SK-N-SH treated with all-trans-retinoic acid at 6 μM for 48 hours (cell line): ENCODE measurements at regions not wholly inside any gene's neighbourhood (a gene's known extent, or its start where the extent isn't known, plus 50 kb on each side); places are given as distances from the start of the nearest gene placed in this dataset.

ENCODE experiments used
- ATAC-seq: fragments of 200-7000 bp; cut with Tn5 transposase; 3 replicates; pipeline ENCODE4 v1.9.1; 2020; ENCODE audit warnings: mild to moderate bottlenecking, moderate library complexity
- ARNTL ChIP-seq: fragments of 450-650 bp; formaldehyde crosslinking; IDR thresholded peaks from 2 replicates; pipeline ENCODE4 v1.5.0; 2020; ENCODE audit warnings: low read depth, mild to moderate bottlenecking, moderate library complexity, borderline replicate concordance
- BACH2 ChIP-seq: fragments of 250-450 bp; sonication (Bioruptor Pico); IDR thresholded peaks from 2 replicates; pipeline ENCODE4 v1.9.0; 2021; ENCODE audit warnings: mild to moderate bottlenecking, borderline replicate concordance
- CREB5 ChIP-seq: fragments of 250-450 bp; sonication (Bioruptor Pico); IDR thresholded peaks from 2 replicates; pipeline ENCODE4 v1.5.1; 2020; ENCODE audit warnings: low read depth, mild to moderate bottlenecking, moderate library complexity
- CSRNP3 ChIP-seq: fragments of 250-450 bp; sonication (Bioruptor Pico); IDR thresholded peaks from 2 replicates; pipeline ENCODE4 v1.5.1; 2021; ENCODE audit warnings: mild to moderate bottlenecking, moderate library complexity
- ESRRG ChIP-seq: fragments of 250-450 bp; sonication (Bioruptor Pico); IDR thresholded peaks from 2 replicates; pipeline ENCODE4 v1.6.1; 2021; ENCODE audit warnings: mild to moderate bottlenecking
- ISL1 ChIP-seq: fragments of 250-450 bp; sonication (Bioruptor Pico); IDR thresholded peaks from 2 replicates; pipeline ENCODE4 v2.1.2; 2022; ENCODE audit warnings: mild to moderate bottlenecking, moderate library complexity
- OSR1 ChIP-seq: fragments of 250-450 bp; sonication (Bioruptor Pico); IDR thresholded peaks from 2 replicates; pipeline ENCODE4 v1.8.0; 2022; ENCODE audit warnings: moderate library complexity, mild to moderate bottlenecking, inconsistent platforms
- PATZ1 ChIP-seq: fragments of 250-450 bp; sonication (Bioruptor Pico); IDR thresholded peaks from 2 replicates; pipeline ENCODE4 v1.8.0; 2020; ENCODE audit warnings: mild to moderate bottlenecking, moderate library complexity, borderline replicate concordance
- POU6F1 ChIP-seq: fragments of 250-450 bp; sonication (Bioruptor Pico); IDR thresholded peaks from 2 replicates; pipeline ENCODE4 v1.8.0; 2021; ENCODE audit warnings: low read depth, mild to moderate bottlenecking, moderate library complexity, borderline replicate concordance
- PPARA ChIP-seq: fragments of 250-450 bp; sonication (Bioruptor Pico); IDR thresholded peaks from 2 replicates; pipeline ENCODE4 v1.5.0; 2020; ENCODE audit warnings: mild to moderate bottlenecking, borderline replicate concordance
- RARB ChIP-seq: fragments of 250-450 bp; sonication (Bioruptor Pico); IDR thresholded peaks from 2 replicates; pipeline ENCODE4 v1.8.0; 2021; ENCODE audit warnings: mild to moderate bottlenecking, moderate library complexity
- SNAI2 ChIP-seq: fragments of 250-450 bp; sonication (Bioruptor Pico); IDR thresholded peaks from 2 replicates; pipeline ENCODE4 v1.5.0; 2020; ENCODE audit warnings: mild to moderate bottlenecking, moderate library complexity
- TCF4 ChIP-seq: fragments of 250-450 bp; sonication (Bioruptor Pico); IDR thresholded peaks from 2 replicates; pipeline ENCODE4 v1.8.0; 2021; ENCODE audit warnings: mild to moderate bottlenecking, moderate library complexity, borderline replicate concordance
- TSHZ2 ChIP-seq: fragments of 250-450 bp; sonication (Bioruptor Pico); IDR thresholded peaks from 2 replicates; pipeline ENCODE4 v1.5.0; 2020; ENCODE audit warnings: mild to moderate bottlenecking, moderate library complexity
- ZC3H10 ChIP-seq: fragments of 250-450 bp; sonication (Bioruptor Pico); IDR thresholded peaks from 2 replicates; pipeline ENCODE4 v1.5.1; 2021; ENCODE audit warnings: mild to moderate bottlenecking, moderate library complexity
- ZFP3 ChIP-seq: fragments of 250-450 bp; sonication (Bioruptor Pico); IDR thresholded peaks from 2 replicates; pipeline ENCODE4 v1.5.0; 2020; ENCODE audit warnings: mild to moderate bottlenecking, moderate library complexity
- ZFP30 ChIP-seq: fragments of 450-650 bp; formaldehyde crosslinking; IDR thresholded peaks from 2 replicates; pipeline ENCODE4 v1.5.0; 2022; ENCODE audit warnings: mild to moderate bottlenecking, moderate library complexity
- ZNF565 ChIP-seq: fragments of 450-650 bp; formaldehyde crosslinking; conservative IDR thresholded peaks from 2 replicates; pipeline ENCODE4 v1.5.0; 2020; ENCODE audit warnings: low read depth, mild to moderate bottlenecking, moderate library complexity
- ZNF70 ChIP-seq: fragments of 450-650 bp; formaldehyde crosslinking; IDR thresholded peaks from 2 replicates; pipeline ENCODE4 v1.5.0; 2020; ENCODE audit warnings: mild to moderate bottlenecking, moderate library complexity
- ZNF8 ChIP-seq: fragments of 450-650 bp; formaldehyde crosslinking; IDR thresholded peaks from 2 replicates; pipeline ENCODE4 v1.5.0; 2020; ENCODE audit warnings: mild to moderate bottlenecking, moderate library complexity

- no peak for ATAC-seq
- TF ChIP-seq ZFP30 = no peak
- TF ChIP-seq OSR1 (CRISPR knock-in tag) = no peak
- TF ChIP-seq BACH2 (CRISPR knock-in tag) = no peak
- no peak for TF ChIP-seq ARNTL
- TF ChIP-seq POU6F1 (CRISPR knock-in tag) = no peak
- TF ChIP-seq ESRRG (CRISPR knock-in tag) = no peak
- no peak for TF ChIP-seq CSRNP3 (CRISPR knock-in tag)
- no peak for TF ChIP-seq PPARA (CRISPR knock-in tag)
- no peak for TF ChIP-seq TCF4 (CRISPR knock-in tag)
- no peak for TF ChIP-seq RARB (CRISPR knock-in tag)
These were observed 243.3 kb upstream of the VLDLR start for GRCh38 chr9:2378266-2378665.

GRCh38 chr9:2378816-2379215 is 242.8 kb upstream of the VLDLR start:
- no peak for ATAC-seq
- TF ChIP-seq PPARA (CRISPR knock-in tag) = no peak
- TF ChIP-seq ZNF70 = no peak
- TF ChIP-seq PATZ1 (CRISPR knock-in tag) = no peak
- TF ChIP-seq POU6F1 (CRISPR knock-in tag) = no peak
- no peak for TF ChIP-seq OSR1 (CRISPR knock-in tag)
- no peak for TF ChIP-seq ZNF565 (CRISPR knock-in tag)
- TF ChIP-seq ESRRG (CRISPR knock-in tag) = no peak
- TF ChIP-seq SNAI2 = no peak
- no peak for TF ChIP-seq RARB (CRISPR knock-in tag)
- TF ChIP-seq CREB5 (CRISPR knock-in tag) = no peak
- TF ChIP-seq, all 23 proteins: peak for 0

- TF ChIP-seq OSR1 (CRISPR knock-in tag) (no peak), ESRRG (CRISPR knock-in tag) (no peak), ISL1 (no peak), BACH2 (CRISPR knock-in tag) (no peak), PATZ1 (CRISPR knock-in tag) (no peak), POU6F1 (CRISPR knock-in tag) (no peak), SNAI2 (no peak), ZFP3 (no peak), ZC3H10 (CRISPR knock-in tag) (no peak), RARB (CRISPR knock-in tag) (no peak), TSHZ2 (CRISPR knock-in tag) (no peak), ZNF8 (CRISPR knock-in tag) (no peak)
- no peak for ATAC-seq
These were observed 236.8 kb upstream of the VLDLR start for GRCh38 chr9:2384741-2385140.
